ENCODE measurements at regions not wholly inside any gene's neighbourhood (a gene's known extent, or its start where the extent isn't known, plus 50 kb on each side); places are given as distances from the start of the nearest gene placed in this dataset.

GRCh38 chr6:120111001-120111400 lies 761.4 kb upstream of the MAN1A1 start:
- TF ChIP-seq CTCF (IDR thresholded peaks at IDR 0.05): no peak
- TF ChIP-seq EP300 (IDR thresholded peaks at IDR 0.05): no peak
- TF ChIP-seq POLR2A (IDR thresholded peaks at IDR 0.05): no peak

Data from sigmoid colon (tissue), 4 donors.